Activated CD4-positive, alpha-beta T cell treated with anti-CD3 and anti-CD28 coated beads, Interleukin-2, amount 50 U/mL, for 24 hours (primary cell): ENCODE measurements at regions not wholly inside any gene's neighbourhood (a gene's known extent, or its start where the extent isn't known, plus 50 kb on each side); places are given as distances from the start of the nearest gene placed in this dataset.

Experiments
- DNase-seq, 2 donors: peaks; one replicate each; pipeline ENCODE4 v3.0.0-alpha.2; 2020; ENCODE audit warnings: low read depth in 1 of 2, low spot score in 1 of 2

DNA sequence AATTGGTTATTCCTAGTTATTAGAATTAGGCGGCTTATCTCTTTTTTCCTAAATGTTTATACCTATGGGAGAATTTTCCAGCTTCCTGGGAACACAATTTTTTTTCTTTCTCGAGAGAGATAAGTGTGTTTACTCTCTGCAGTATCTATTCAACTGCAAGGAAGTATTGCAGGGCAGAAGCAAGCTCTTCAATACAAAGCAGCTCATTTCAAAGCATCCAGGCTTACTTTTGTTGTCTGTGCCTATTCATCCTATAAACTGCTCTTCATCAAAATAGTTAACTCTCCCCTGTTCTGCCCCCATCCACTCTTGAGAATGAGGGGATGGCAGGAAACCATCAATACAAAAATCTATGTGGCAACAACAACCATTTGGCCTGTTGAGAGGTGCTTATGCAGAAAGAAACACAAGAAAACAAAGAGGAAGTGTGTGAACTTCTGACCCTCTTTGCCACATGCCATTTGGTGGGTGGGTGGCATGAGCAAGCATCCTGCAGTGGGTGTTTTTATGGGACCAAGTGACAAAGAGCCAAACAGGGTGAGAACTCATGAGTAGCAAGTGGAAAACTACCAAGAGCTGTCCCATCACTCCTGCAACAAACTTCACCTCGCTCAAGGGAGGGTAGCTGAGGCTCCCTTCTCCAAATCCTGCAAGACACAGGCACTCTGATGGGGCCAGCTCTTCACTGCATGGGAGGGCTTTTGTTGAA, 50.6 kb upstream of the MRPS6 start:
- peak in 1 of 2 donors; percentile 27 for DNase-seq

DNA sequence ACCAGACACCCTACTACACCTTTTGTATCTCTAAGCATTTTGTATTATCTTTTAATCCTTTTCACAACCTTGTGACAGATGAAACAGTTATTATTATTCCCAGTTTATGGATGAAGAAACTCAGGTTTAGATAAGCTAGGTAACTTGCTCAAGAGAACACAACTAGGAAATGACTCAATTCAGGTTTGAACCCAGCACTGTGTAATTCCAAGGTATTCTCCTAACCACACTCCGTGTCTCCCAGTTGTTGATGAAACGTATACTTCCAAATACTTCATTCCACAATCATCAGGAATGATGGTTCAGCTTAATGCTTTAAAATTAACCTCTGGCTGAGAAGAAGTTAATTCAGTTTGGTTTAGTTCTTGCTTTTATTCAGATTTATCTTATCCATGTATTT, 51.7 kb upstream of the MRPS6 start:
- no peak for DNase-seq

DNA sequence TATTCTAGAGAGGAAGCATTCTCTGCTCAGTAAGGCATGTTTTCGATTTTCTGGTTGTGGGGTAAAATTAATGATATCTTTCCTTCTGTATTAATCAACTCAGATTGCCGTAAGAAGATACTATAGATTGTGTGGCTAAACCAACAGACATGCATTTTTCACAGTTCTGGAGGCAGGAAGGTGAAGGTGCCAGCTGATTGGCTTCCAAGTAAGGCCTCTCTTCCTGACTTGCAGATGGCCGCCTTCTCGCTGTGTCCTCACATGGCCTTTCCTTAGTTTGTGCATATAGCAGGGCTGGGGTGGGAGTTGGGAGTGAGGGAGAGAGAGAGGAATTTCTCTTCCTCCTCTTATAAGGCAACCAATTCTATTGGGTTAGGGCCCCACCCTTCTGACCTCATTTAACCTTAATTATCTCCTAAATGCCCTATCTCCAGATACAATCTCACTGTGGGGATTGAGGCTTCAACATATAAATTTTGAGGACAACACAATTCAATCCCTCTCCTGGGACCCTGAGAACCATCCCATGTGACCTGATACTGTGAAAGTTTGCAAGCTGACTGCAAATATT, 52.3 kb upstream of the MRPS6 start:
- no peak for DNase-seq

DNA sequence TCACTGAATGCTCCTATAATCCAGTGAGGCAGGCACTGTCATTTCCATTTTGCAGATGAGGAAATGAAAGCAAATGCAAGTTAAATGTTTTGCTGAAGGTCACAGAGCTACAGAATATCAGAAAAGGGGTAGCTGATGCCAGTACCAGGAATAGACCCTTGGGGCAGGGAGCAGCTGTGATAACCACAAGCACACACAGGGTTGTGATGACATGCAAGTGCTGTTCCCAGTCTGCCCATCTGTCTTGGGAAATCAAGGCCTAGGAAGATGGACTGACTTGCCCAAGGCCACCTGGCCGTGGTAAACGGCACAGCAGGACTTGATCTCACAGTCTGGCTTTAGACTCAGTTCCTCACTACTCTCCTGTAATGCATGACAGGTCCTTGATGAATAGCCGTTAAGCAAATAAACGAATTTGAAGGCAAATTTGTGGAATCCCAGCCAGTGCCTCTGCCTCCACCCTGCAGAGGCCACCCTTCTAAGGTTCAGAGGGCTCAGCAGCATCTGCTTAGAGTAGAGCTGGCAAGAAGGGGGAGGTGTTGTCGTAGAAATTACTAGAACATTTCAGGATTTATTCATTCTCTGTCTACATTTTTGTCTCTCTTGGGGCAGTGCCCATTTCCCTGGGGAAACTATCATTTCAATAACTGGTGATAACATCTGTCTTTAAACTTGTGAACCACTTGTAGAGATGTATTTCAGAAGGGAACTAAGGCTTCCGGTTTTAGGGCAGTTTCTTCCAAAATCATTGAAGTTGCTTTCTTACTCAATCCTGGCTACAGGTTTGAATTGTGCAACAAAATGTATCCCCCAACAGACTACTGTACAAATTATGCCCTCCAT, 53.2 kb upstream of the MRPS6 start:
- DNase-seq, result no peak

DNA sequence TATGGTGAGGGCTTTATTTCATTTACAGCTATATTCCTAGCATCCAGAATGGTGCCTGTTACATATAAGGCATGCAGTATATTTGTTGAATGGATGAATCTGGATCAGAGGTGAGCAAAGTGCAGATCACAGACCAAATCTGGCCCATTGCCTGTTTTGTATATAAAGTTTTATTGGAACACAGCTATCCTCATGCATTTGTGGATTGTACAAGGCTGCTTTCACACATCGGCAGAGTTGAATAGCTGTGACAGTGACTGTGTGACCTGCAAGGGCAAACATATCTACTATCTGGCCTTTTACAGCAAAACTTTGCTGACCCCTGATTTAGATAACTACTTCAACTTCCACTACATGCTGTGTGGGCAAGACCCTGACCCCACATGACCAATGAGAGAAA, 54.0 kb upstream of the MRPS6 start:
- DNase-seq, result no peak

DNA sequence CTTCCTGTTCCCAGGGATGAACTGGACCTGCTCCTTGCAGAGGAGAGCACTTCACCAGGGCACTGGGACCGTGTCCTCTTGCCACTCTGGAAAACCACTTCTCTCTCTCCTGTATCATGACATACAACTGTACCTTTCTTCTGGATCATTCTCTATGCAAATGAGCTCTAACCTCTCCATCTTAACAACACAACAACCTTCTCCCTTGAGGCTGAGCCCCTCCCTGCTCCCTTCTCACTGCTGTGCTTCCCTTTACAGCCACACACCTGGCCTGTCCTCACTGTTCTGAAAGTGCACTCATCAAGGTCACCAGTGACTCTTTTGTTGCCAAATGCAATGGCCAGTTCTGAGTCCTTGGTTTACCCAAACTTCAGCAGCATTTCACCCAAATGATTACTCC, 54.5 kb upstream of the MRPS6 start:
- DNase-seq, result no peak

DNA sequence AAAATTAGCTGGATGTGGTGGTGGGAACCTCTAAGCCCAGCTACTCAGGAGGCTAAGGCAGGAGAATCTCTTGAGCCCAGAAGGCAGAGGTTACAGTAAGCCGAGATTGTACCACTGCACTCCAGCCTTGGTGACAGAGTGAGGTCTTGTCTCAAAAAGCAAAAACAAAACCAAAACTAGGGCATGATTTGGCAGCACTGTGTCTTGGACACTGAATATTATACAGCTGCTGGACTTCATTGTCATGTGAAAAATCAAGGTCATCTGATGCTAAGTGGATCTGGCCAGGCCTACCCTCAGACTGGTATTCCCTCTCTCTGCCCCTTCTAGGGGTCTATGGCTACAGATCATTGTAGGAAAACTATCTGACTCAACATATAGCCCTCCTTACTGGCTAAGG, 55.2 kb upstream of the MRPS6 start:
- no peak for DNase-seq

DNA sequence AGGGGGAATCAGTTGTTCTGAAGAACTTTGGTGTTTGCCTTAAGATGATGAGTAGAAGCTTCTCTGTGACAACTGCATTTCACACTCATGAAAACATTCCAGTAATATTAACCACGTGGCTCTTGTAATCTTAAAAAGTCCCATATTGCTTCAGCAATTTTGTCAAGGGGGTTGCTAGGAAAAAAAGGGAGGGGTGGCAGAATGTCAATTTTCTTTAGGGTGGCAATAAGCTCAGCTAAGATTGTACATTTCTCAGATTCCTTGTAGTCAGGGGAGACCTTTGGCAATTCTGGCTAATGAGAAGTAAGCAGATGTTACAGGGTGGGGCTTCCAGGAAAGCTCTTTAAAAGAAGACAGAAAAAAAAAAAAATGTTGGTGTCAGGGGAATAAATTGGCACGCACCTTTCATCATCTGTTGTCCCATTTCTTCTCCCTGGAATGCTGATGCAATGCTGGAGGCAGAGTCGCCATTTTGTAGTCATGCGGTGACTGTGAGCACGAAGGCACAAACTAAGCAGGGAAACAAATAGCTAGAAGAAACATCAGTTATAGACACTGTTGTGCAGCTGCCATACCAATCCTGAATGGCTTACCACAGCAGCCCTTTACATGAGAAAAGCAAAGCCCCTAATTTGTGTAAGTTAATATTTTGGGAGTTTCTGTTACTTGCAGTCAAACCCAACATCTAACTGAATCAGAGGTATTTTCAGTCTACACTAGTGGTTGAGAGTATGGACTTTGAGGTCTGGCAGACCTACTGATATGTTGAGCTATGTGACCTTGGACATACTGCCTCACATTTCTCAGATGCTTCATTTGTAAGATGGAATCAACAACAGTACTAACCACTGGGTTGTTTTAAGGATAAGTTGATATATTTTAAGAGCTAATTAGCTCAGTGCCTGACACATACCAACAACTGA, 56.1 kb upstream of the MRPS6 start:
- no peak for DNase-seq

DNA sequence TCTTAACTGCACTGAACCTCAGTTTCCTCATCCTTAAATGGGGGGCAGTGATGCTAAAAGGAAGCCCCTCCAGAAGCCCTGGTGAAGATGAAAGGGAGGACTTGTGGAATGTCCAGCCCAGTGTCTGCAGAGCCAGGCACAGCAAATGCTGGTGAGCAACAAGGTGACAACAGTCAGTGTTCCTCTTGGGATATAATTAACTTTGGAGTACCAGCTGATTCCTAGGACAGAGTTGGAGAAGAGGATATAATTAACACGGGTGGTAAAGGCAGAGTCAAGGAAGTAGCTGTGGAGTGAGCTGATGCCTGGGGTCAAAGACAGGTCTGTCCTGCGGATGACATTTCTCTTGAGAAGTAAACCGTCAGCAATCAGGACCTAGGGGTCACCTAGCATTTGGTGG, 60.7 kb upstream of the MRPS6 start:
- no peak for DNase-seq

GRCh38 chr21:34011660-34012059, 61.7 kb upstream of the MRPS6 start:
- no peak for DNase-seq

DNA sequence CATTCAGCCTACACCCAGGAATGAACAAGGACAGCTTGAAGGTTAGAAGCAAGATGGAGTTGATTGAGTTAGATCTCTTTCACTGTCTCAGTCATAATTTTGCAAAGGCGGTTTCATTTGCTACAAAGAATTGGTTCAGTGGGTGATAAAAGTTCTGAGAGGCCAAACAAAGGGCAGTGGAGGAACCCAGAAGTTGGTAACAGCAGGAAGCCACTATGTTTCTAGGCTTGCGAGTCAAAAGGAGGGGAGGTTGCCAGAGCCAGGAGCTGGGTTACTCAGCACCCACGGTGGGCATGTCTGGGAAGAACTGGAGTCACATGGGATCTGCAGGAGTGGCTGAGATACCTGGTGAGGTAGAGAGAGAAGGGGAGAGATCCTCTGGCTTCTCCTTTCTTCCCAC, 64.2 kb upstream of the MRPS6 start:
- no peak for DNase-seq

GRCh38 chr21:34008618-34009017, 64.8 kb upstream of the MRPS6 start:
- peak; percentile 13 to 32 for DNase-seq

- no peak for DNase-seq
Measured at GRCh38 chr21:34006611-34007168, 66.7 kb upstream of the MRPS6 start.

DNA sequence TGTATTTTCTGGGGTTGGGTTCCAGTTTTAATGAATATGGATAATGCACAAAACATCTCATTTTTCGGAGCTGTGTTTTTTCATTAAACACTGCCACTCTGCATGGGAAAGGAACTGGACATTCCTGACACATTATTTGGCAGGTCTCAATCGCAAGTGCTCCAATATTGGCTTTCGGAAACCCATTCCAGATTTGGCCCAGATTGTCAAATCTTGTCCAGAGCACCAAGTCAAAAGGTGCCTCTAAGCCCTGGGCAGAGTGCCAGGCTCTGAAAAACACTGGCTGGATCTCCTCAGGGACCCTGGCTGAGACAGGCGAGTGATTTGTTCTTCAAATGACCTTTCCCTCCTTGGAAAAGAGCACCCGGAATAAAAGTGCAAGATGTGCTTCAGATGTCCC, 68.4 kb upstream of the MRPS6 start:
- no peak for DNase-seq

DNA sequence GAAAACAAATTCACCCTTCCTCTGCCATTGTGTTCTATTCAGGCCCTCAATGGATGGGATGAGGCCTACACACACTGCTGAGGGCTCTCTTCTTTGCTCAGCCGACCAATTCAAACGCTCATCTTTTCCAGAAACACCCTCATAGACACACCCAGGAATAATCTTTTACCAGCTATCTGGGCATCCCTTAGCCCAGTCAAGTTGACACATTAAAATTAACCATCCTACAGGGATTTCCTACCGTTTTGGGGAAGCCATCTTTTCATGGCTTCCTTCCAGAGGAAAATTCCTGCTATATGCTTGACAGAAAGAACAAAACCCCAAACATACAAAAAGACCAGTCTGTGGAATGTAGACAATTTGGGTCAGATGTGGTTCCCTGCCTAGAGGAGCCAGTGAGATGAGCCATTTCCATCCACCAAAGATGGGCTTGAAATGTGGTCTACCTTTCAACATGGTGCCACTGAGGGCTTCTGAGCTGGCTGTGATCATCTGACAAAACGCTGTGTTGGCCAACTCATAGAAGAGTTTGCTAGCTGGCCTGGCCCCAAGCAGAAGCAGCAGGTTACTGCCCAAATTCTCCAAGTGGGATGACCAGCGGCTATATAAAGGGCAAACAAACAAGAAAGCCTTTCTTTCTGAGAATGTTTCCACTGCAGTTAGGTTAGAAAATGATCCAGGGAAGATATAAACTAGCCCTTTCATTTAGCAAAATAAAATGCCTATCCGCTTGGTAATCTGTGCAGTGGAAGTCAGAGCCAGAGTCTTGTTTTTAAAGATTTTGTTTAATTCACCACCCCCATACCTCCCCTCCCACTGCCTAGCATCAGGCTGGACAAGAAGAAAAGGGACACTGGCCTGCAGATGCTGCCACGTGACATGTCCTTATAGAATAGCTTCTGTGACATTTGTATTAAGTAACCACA, 69.1 kb upstream of the MRPS6 start:
- DNase-seq, result no peak

DNA sequence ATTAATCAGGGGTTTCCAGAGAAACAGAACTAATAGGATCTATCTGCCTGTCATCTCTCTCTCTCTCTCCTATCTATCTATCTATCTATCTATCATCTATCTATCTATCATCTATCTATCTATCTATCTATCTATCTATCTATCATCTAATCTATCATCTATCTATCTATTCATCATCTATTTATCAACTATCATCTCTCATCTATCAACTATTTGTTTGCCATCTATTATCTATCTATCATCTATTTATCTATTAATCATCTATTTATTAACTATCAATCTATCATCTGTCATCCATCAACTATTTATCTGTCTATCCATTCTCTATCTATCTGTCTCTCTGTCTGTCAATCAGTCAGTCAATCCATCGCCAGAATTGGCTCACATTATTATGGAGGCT, 70.0 kb upstream of the MRPS6 start:
- no peak for DNase-seq

DNA sequence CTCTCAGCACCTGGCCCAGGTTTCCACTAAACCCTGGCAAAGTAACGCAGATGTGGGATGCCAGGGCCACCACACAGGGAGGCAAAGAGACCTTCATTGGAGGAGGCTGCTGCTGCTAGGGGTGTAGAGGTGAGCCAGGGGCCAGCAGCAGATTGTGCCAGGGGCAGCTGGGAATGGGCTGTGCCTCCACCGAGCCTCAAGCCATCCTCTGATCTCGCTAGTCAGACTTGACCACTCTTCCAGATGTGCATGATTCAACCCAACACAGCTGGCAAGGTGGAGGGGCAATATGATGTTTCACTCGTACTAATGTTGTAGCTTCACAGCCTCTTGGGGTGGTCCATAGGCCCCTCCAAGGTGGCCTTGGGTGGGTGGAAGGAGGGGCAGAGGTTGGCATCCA, 73.0 kb upstream of the MRPS6 start:
- DNase-seq, result no peak

DNA sequence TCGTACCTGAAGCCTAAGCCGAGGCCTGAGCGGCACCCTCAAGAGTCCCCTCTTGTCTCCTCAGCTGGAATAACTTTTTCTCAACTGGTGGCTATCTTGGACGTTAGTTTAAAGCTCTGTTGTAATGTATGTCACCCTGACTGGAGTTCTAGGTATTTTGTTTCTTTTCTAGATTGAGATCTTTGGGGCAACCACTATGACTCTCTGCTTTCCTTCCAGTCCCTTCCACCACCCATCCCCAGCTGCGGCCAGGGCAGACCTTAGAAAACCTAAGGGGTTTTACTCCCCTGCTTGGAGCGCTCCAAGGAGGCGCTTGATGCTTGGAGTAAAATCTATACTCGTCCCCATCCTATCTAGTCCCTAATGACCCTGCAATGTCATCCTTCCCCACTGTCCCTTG, 74.6 kb upstream of the MRPS6 start:
- DNase-seq, result no peak

DNA sequence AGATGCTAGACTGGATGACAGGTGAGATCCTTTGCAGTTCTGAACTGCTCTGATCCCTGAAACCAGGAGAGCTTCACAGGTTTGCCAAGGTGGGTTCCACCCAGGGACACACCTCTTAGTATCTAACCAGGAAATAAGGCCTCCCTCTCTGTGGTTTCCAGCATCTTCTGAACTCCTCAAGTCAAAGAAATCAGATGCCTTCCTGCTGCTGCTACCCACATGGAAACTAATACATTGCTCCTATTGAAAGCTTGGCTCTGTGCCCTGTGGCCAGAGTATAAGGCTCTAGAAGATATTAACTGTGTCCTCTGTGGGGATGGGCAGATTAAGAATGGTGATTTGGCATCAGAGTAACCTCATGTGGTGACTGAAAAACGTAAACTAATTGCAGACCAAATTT, 75.0 kb upstream of the MRPS6 start:
- no peak for DNase-seq

- no peak for DNase-seq
Measured at GRCh38 chr21:33997436-33997835, 75.9 kb upstream of the MRPS6 start.
